CD4-positive, CD25-positive, alpha-beta regulatory T cell (primary cell): ENCODE measurements at regions not wholly inside any gene's neighbourhood (a gene's known extent, or its start where the extent isn't known, plus 50 kb on each side); places are given as distances from the start of the nearest gene placed in this dataset.

Source experiments
- ATAC-seq, 2 donors: fragments of 150-1000 bp; cut with Tn5 transposase; one replicate each; pipeline ENCODE4 v1.10.0; 2021; ENCODE audit warnings: low read depth in 2 of 2, moderate number of reproducible peaks in 2 of 2, moderate library complexity in 1 of 2
- DNase-seq, 3 donors: peaks; one replicate each; pipeline versions ENCODE4 v3.0.0 to v3.0.0-alpha.2; 2012 to 2022; ENCODE audit warnings: mixed read lengths in 1 of 3
- H3K27ac ChIP-seq: one replicate; pipeline ENCODE4 v1.7.0; 2013; ENCODE audit warnings: mild to moderate bottlenecking, low read length; ENCODE audit not compliant: insufficient read depth, poor library complexity, severe bottlenecking
- H3K27me3 ChIP-seq: one replicate; pipeline ENCODE4 v1.7.0; 2013; ENCODE audit warnings: low read length; ENCODE audit not compliant: control insufficient read depth, insufficient read depth
- H3K36me3 ChIP-seq: one replicate; pipeline ENCODE4 v1.7.0; 2013; ENCODE audit warnings: mild to moderate bottlenecking, low read length, moderate library complexity; ENCODE audit not compliant: control insufficient read depth, insufficient read depth
- H3K4me1 ChIP-seq: 2 replicates; pipeline ENCODE4 v1.7.0; 2013; ENCODE audit warnings: mild to moderate bottlenecking, low read length; ENCODE audit not compliant: insufficient read depth, control insufficient read depth, poor library complexity, severe bottlenecking
- H3K4me3 ChIP-seq: one replicate; pipeline ENCODE4 v1.7.0; 2013; ENCODE audit warnings: low read depth, mild to moderate bottlenecking, low read length, moderate library complexity
- H3K9me3 ChIP-seq, 2 experiments: 1 replicate in 1 of 2; 2 replicates in 1 of 2; pipeline ENCODE4 v1.7.0; 2013; ENCODE audit warnings: low read length in 2 of 2, mild to moderate bottlenecking in 1 of 2, moderate library complexity in 1 of 2; ENCODE audit not compliant: control insufficient read depth in 2 of 2
- H3K27ac Mint-ChIP-seq, 3 donors: one replicate each; pipeline ENCODE4 v1.8.0; 2020 to 2022; ENCODE audit warnings: mild to moderate bottlenecking in 3 of 3, mixed read lengths in 3 of 3, moderate library complexity in 2 of 3
- H3K27me3 Mint-ChIP-seq: one replicate; pipeline ENCODE4 v1.8.0; 2022; ENCODE audit warnings: mild to moderate bottlenecking, mixed read lengths
- H3K36me3 Mint-ChIP-seq: one replicate; pipeline ENCODE4 v1.8.0; 2020; ENCODE audit warnings: mixed read lengths
- H3K4me1 Mint-ChIP-seq, 4 donors: one replicate each; pipeline ENCODE4 v1.8.0; 2020 to 2022; ENCODE audit warnings: mixed read lengths in 4 of 4, mild to moderate bottlenecking in 1 of 4
- H3K4me3 Mint-ChIP-seq, 4 donors: one replicate each; pipeline ENCODE4 v1.8.0; 2020 to 2022; ENCODE audit warnings: mild to moderate bottlenecking in 4 of 4, mixed read lengths in 4 of 4, moderate library complexity in 3 of 4
- H3K9me3 Mint-ChIP-seq, 7 donors: one replicate each; pipeline ENCODE4 v1.8.0; 2020 to 2022; ENCODE audit warnings: mixed read lengths in 7 of 7, mild to moderate bottlenecking in 3 of 7, moderate library complexity in 2 of 7

DNA sequence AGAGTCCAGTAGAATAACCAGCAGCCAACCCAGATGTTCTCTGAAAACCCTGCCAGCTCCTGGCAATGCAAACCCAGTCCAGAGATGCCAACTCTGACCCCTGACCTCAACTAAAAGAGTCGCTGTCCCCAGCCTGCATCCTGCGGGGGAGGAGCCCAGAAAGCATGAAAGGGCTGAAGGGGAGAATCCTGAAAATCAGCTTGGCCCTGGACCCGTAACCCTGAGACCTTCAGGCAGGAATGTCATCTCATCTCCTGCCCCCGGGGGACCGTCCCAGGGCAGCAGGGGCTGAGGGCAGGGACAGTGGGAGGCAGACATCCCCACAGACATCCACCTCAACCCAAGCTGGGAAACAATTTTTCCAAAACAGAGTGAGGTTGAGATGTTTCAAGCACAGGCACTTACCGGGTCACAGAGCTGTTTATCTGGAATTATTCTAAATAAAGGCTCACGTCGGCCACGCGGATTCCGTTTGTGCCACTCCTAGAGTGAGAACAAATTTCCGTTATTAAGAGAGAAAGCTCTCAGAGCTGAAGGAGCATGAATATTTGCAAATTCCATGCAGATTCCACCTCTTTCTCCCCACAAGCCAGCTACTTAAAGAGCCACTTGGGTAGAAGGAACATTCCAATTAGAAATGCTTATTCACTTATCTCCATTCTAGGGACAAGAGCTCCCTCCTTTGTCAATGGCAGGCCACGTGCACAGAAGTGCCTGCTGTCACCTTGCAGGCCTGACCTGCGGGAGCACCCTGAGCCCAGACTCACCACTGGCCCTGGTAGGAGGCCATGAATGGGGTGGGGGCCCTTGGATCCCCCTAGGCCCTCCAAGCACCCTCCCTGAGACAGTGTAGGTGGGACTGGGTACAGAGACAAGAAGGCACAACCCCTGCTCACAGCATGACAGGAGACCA is 240.1 kb downstream of the NPHP4 start:
- Histone ChIP-seq H3K27me3 (no peaks in the 10 kb centered on the region), H3K36me3 (no peaks in the 10 kb centered on the region), H3K9me3 (no peaks in the 10 kb centered on the region), H3K4me1 (no peaks in the 10 kb centered on the region), H3K27ac (no peak overlapping the region), H3K4me3 (no peak overlapping the region)
- Mint-ChIP-seq H3K27ac (no peak overlapping the region), H3K36me3 (no peaks in the 10 kb centered on the region), H3K4me3 (no peak overlapping the region), H3K4me1 (no peaks in the 10 kb centered on the region), H3K27me3 (no peaks in the 10 kb centered on the region), H3K9me3 (peaks cover 0 to 3% (median 0%) of the 10 kb centered on the region in 7 donors)
- DNase-seq: no peak
- no peak for ATAC-seq

DNA sequence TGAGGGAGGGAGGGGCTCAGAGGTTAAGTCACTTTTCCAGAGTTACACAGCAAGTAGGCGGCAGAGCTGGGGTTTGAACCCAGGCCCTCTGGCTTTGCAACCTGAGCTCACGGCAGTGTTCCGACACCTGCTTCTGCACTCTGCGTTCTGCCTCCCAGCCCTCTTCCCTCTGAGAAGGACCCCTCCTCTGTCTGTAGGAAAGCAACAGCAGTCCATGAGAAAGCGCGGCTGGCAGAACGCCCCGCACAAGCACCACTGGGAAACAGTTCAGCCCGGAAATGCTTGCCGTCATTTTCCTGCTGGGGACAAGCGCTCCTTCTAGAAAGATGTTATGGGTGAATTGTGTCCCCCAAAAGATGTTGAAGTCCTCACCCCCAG is 241.1 kb downstream of the NPHP4 start:
- Mint-ChIP-seq H3K4me3 (no peak overlapping the region), H3K4me1 (no peaks in the 10 kb centered on the region), H3K27me3 (no peaks in the 10 kb centered on the region), H3K36me3 (no peaks in the 10 kb centered on the region), H3K9me3 (peaks cover 0 to under 1% (median 0%) of the 10 kb centered on the region in 7 donors), H3K27ac (no peak overlapping the region)
- Histone ChIP-seq H3K4me3 (no peak overlapping the region), H3K27ac (no peak overlapping the region), H3K27me3 (no peaks in the 10 kb centered on the region), H3K4me1 (no peaks in the 10 kb centered on the region), H3K36me3 (no peaks in the 10 kb centered on the region), H3K9me3 (no peaks in the 10 kb centered on the region)
- DNase-seq: no peak
- ATAC-seq: no peak

DNA sequence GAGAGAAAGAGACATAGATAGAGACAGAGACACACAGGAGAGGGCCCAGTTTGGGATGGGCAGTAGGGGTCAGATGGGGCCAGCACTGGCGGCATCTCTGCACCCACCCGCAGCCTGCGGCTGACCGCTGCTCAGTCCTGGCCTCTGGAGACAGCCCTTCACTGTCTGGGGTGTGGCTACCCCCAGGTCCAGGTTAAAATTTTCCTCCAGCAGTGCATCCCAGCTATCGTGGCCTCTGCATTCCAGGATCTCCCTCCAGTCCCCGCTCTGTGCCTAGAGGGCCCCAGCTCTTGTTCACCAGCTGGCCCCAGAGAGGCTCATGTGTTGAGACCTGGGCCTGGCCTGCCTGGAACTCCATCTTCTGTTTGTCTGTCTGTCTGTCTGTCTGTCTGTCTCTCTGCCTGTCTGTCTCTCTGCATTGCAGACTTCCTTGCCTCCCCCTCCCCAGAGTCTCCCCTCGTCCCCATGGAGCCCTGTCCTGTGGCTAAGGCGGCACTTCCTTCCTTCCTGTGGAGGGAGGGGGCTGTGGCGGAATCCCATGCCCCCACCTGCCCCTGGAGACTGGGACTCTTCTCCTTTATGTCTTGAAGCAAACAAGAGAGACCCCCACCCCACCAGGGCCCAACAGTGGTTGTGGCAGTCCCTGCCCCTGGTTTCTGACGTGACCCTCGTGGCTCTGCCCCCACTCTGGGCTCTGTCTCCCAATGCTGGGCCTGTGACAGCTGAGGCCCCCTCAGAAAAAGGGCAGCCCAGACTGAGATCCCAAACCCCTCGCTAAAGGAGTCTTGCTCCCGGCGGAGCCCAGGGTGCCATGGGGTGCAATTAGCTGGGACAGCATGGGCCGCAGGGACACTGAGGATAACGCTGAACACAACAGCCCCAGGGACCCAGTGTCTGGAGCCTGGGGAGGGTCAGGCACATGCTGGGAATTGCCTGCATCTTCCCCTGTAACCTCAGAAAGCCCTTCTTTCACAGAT is 241.8 kb downstream of the NPHP4 start:
- no peaks in the 10 kb centered on the region for H3K9me3 ChIP-seq
- H3K36me3 ChIP-seq: no peaks in the 10 kb centered on the region
- no peak overlapping the region for H3K4me3 Mint-ChIP-seq
- H3K27ac Mint-ChIP-seq: no peak overlapping the region
- no peak overlapping the region for H3K4me3 ChIP-seq
- H3K9me3 Mint-ChIP-seq: no peaks in the 10 kb centered on the region
- DNase-seq (no peak), ATAC-seq (no peak)
- H3K27ac ChIP-seq: no peak overlapping the region
- H3K27me3 Mint-ChIP-seq: no peaks in the 10 kb centered on the region
- H3K27me3 ChIP-seq: no peaks in the 10 kb centered on the region
- H3K4me1 Mint-ChIP-seq: no peaks in the 10 kb centered on the region
- H3K36me3 Mint-ChIP-seq: no peaks in the 10 kb centered on the region
- peaks cover 4% of the 10 kb centered on the region for H3K4me1 ChIP-seq

DNA sequence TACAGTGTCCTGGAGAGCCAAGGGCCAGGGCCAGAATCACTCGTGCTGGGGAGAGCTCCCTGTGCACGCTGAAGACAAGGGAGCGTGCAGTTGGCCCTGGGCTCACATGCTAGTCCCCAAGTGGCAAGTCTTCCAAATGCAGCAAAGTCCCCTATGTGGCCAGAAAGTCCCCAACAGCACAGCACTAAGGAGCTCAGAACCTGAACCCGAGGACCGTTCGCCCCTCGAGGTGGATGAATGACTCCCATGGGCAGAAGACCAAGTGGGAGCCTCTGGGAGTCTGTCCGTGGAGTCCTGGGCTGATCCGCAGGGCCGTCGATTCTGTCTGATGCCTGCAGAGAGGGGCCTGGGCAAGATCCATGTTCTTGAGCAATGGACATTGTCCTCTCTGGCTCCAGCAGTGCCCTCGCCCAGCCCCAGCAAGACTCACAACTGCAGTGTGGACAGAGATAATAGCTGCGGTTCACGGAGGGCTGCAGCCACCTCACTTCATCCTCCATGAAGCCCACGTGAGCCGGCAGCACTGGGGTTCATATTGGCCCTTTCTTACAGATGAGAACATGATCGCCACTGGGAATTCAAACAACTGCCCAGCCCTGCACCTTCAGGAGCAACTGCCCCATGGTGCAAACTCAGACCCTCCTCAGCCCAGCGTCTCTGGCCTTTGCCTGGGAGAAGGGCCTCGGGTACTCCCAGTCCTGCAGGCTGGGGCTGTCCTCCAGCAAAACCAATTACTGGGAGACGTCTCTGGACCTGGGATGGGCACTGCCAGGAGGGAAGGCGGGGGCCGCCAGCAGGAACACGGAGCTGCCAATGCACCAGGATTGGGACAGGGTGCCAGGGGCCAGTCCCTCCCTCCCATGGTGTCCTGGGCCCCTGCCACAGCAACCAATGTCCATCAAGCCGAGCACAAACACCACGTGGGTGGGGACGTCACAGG is 243.7 kb downstream of the NPHP4 start:
- Histone ChIP-seq H3K4me3 (no peak overlapping the region), H3K9me3 (no peaks in the 10 kb centered on the region), H3K27me3 (no peaks in the 10 kb centered on the region), H3K27ac (no peak overlapping the region), H3K4me1 (peaks cover 4% of the 10 kb centered on the region), H3K36me3 (no peaks in the 10 kb centered on the region)
- Mint-ChIP-seq H3K9me3 (no peaks in the 10 kb centered on the region), H3K4me3 (no peak overlapping the region), H3K4me1 (peaks cover 0 to 2% (median 0%) of the 10 kb centered on the region in 4 donors), H3K27me3 (peaks cover 6% of the 10 kb centered on the region), H3K27ac (no peak overlapping the region), H3K36me3 (no peaks in the 10 kb centered on the region)
- no peak for DNase-seq
- no peak for ATAC-seq

DNA sequence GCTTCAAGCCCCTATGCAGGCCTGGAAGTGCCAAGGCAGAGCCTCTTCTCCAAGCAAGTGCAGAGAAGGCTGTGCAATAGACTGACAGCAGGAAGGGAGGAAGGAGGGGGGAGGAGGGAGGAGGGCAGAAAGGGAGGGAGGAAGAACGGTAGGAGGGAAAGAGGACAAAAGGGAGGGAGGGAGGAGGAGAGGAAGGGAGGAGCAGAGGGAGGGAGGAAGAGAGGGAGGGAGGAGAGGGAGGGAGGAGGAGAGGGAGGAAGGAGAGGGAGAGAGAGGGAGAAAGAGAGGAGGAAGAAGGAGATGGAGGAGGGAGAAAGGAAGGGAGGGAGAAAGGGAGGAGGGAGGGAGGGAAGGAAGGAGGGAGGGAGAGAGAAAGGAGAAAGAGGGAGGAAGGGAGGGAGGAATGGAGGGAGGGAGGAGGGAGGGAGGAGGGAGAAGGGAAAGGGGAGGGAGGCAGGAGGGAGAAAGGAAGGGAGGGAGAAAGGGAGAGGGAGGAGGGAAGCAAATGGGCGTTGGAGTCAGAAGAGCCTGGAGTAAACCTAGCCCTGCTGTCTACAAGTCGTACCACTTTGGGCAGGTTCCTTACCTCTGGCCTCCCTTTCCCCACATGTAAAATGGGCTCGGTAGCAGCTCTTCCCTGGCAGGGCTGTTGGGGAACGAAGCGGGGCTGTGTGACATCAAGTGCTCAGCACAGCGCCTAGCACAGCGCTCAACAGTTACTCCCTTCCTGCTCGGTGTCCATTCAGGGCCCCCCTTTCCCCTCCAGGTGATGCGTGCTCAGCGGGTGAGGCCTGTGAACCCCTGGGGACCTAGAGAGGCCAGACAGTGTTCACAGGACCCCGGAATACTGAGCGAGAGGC is 244.6 kb downstream of the NPHP4 start:
- DNase-seq (no peak), ATAC-seq (no peak)
- Mint-ChIP-seq H3K36me3 (no peaks in the 10 kb centered on the region), H3K27me3 (peaks cover 6% of the 10 kb centered on the region), H3K4me1 (peaks cover 0 to 2% (median 0%) of the 10 kb centered on the region in 4 donors), H3K4me3 (no peak overlapping the region), H3K9me3 (no peaks in the 10 kb centered on the region), H3K27ac (no peak overlapping the region)
- H3K9me3 ChIP-seq: no peaks in the 10 kb centered on the region
- H3K4me1 ChIP-seq: peaks cover 4% of the 10 kb centered on the region
- H3K36me3 ChIP-seq: no peaks in the 10 kb centered on the region
- H3K4me3 ChIP-seq: no peak overlapping the region
- H3K27ac ChIP-seq: no peak overlapping the region
- H3K27me3 ChIP-seq: no peaks in the 10 kb centered on the region

DNA sequence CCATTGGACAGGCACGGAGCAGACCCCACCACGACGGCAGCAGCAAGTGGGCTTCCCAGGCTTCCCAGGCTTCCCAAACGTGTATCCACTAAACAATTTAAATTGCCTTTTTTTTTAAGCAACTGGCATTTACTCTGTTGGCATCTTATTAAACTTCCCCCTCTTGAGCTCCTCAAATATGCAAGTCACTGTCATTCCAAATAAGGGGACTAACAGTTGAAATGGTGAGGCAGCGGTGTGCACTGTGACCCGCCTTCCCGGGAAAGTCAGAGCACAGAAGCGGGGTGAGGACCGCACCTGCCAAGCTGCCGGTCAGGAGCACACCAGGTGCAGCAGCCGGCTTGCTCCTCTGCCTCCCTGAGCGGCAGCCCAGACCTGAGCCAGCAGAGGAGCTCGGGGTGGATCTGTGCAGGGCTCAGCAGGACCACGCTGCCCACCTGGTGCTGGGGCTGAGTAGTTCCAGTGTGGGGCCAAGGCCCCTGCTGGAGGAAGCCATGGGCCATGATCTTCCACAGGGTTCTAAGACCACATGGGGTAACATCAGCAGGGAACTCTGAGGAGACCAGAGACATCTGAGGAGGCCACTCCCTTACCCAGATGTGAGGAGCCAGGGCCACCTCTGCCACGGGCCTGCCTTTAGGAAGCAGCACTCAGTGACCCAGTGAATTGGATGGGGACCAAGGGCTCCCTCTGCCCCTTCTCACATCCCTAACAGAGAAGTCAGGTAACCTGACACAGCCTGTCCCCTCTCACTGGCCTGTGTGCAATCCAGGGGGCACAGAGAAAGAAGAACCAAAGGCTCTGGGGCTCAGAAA is 245.4 kb downstream of the NPHP4 start:
- H3K4me1 ChIP-seq: peaks cover 4% of the 10 kb centered on the region
- H3K36me3 ChIP-seq: no peaks in the 10 kb centered on the region
- Mint-ChIP-seq H3K27ac (no peak overlapping the region), H3K9me3 (no peaks in the 10 kb centered on the region), H3K36me3 (no peaks in the 10 kb centered on the region), H3K4me3 (no peak overlapping the region), H3K4me1 (peaks cover 0 to 2% (median 0%) of the 10 kb centered on the region in 4 donors), H3K27me3 (peaks cover 6% of the 10 kb centered on the region)
- ATAC-seq (no peak), DNase-seq (no peak)
- H3K4me3 ChIP-seq: no peak overlapping the region
- H3K27ac ChIP-seq: no peak overlapping the region
- no peaks in the 10 kb centered on the region for H3K27me3 ChIP-seq
- no peaks in the 10 kb centered on the region for H3K9me3 ChIP-seq
